D721Med (cell line): ENCODE measurements at regions not wholly inside any gene's neighbourhood (a gene's known extent, or its start where the extent isn't known, plus 50 kb on each side); places are given as distances from the start of the nearest gene placed in this dataset.

Experiments
- DNase-seq: peaks from one replicate; pipeline ENCODE4 v3.0.0; 2011; ENCODE audit warnings: low spot score; ENCODE audit not compliant: insufficient read length
- FAIRE-seq: peaks from 2 replicates; lab custom pipeline; 2011; peaks lifted over from hg19 to GRCh38; lab: Jason Lieb, UNC
- CTCF ChIP-seq: IDR thresholded peaks from 2 replicates; pipeline ENCODE4 v1.5.1; 2012; ENCODE audit warnings: mild to moderate bottlenecking, control low read depth; ENCODE audit not compliant: insufficient read depth; ENCODE audit errors: missing control alignments

- DNase-seq: peak; percentile 60
- FAIRE-seq: peak; percentile 95
- TF ChIP-seq CTCF: no peak
These were observed 78.6 kb upstream of the GRK3 start for GRCh38 chr22:25485626-25486545.

GRCh38 chr22:25487508-25487907 is 77.0 kb upstream of the GRK3 start:
- TF ChIP-seq CTCF: no peak
- no peak for DNase-seq
- no peak for FAIRE-seq

GRCh38 chr22:25488244-25489020 is 76.0 kb upstream of the GRK3 start:
- no peak for FAIRE-seq
- no peak for DNase-seq
- no peak for TF ChIP-seq CTCF

GRCh38 chr22:25489947-25490346 is 74.5 kb upstream of the GRK3 start:
- DNase-seq (no peak), FAIRE-seq (no peak)
- no peak for TF ChIP-seq CTCF

- no peak for DNase-seq
- no peak for FAIRE-seq
- TF ChIP-seq CTCF: no peak
These were observed 73.6 kb upstream of the GRK3 start for GRCh38 chr22:25490896-25491295.

- TF ChIP-seq CTCF: no peak
- FAIRE-seq (no peak), DNase-seq (no peak)
These were observed 72.3 kb upstream of the GRK3 start for GRCh38 chr22:25492162-25492561.
